Stomach (tissue), 4 donors: ENCODE measurements at regions not wholly inside any gene's neighbourhood (a gene's known extent, or its start where the extent isn't known, plus 50 kb on each side); places are given as distances from the start of the nearest gene placed in this dataset.

Experiments
- EP300 ChIP-seq: sonication (generic); formaldehyde crosslinking; IDR thresholded peaks from one replicate; pipeline ENCODE4 v1.6.1; 2017; ENCODE audit warnings: antibody characterized with exemption
- POLR2A ChIP-seq, 4 donors: fragments of 450-650 bp; IDR thresholded peaks; one replicate each; pipeline ENCODE4 v1.6.1; 2016; ENCODE audit warnings: antibody characterized with exemption in 4 of 4, control low read depth in 2 of 4, mild to moderate bottlenecking in 1 of 4, moderate library complexity in 1 of 4
- POLR2AphosphoS5 ChIP-seq, 3 donors: sonication (generic); formaldehyde crosslinking; IDR thresholded peaks; one replicate each; pipeline ENCODE4 v1.6.1; 2016; ENCODE audit warnings: antibody characterized with exemption in 3 of 3
- TF ChIP-seq, protein P1 (sequence below), 7 experiments: fragments of 450-650 bp in 4 of 7; fragments of 200-600 bp in 3 of 7; sonication (generic) in 3 of 7; IDR thresholded peaks; one replicate each; pipeline ENCODE4 v1.5.1; 2016 to 2019; ENCODE audit warnings: antibody characterized with exemption in 7 of 7, control low read depth in 2 of 7, mild to moderate bottlenecking in 1 of 7

DNA sequence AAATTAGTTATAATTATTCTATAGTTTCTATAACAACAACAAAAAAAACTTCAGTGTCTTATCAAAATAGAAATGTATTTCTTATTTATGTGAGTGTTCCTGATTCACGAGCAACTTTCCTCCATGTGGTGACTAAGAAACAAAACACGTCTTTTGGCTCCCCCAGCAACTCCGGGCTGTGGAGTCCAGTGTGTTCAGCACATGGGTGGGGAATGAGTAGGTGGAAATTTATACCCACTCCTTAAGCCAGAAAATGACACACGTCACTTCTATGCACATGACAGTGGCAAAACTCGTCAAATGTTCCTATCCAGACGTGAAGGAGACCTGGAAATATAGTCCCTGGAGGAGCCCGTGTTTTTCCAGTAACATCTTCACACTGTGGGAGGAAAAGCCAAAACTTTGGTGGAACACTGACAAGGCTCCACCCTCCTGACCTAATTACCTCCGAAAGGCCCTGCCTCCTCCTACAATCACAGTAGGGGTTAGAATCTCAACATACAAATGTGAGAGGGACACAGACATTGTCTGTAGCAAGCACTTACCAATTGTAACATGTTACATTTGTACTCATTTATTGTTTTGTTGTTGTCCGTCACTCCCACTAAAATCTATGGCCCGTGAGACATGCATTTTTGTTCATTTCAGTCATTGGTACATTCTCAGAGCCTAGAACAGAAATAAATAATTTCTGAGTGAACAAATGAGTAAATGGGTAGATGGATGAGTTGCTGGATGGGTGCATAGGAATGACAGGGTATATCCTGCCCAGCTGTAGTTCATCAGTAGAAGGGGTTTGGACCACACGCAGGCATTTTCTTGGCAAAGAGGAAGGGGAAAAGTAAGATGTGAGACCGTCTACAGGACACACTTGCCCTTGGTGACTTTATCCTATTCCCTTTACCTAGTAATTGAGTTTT is 605.8 kb upstream of the TENM3 start:
- TF ChIP-seq POLR2A (IDR thresholded peaks at IDR 0.05) (no peak), EP300 (no peak), POLR2AphosphoS5 (IDR thresholded peaks at IDR 0.05) (no peak)
- TF ChIP-seq, protein P1, sequence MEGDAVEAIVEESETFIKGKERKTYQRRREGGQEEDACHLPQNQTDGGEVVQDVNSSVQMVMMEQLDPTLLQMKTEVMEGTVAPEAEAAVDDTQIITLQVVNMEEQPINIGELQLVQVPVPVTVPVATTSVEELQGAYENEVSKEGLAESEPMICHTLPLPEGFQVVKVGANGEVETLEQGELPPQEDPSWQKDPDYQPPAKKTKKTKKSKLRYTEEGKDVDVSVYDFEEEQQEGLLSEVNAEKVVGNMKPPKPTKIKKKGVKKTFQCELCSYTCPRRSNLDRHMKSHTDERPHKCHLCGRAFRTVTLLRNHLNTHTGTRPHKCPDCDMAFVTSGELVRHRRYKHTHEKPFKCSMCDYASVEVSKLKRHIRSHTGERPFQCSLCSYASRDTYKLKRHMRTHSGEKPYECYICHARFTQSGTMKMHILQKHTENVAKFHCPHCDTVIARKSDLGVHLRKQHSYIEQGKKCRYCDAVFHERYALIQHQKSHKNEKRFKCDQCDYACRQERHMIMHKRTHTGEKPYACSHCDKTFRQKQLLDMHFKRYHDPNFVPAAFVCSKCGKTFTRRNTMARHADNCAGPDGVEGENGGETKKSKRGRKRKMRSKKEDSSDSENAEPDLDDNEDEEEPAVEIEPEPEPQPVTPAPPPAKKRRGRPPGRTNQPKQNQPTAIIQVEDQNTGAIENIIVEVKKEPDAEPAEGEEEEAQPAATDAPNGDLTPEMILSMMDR (IDR thresholded peaks at IDR 0.05) = no peak
